NCI-H2196 treated with DMSO at 0.1 percent for 48 hours (cell line): ENCODE measurements at regions not wholly inside any gene's neighbourhood (a gene's known extent, or its start where the extent isn't known, plus 50 kb on each side); places are given as distances from the start of the nearest gene placed in this dataset.
"Not testable (repeated sequence)": the region's sequence is repeated elsewhere in the genome, so short reads cannot be mapped to it uniquely, and the experiment has no call there.

ENCODE experiments used
- DNase-seq: peaks from one replicate; lab custom pipeline; 2025; ENCODE audit not compliant: unreplicated experiment; lab: John Stamatoyannopoulos, UW

DNA sequence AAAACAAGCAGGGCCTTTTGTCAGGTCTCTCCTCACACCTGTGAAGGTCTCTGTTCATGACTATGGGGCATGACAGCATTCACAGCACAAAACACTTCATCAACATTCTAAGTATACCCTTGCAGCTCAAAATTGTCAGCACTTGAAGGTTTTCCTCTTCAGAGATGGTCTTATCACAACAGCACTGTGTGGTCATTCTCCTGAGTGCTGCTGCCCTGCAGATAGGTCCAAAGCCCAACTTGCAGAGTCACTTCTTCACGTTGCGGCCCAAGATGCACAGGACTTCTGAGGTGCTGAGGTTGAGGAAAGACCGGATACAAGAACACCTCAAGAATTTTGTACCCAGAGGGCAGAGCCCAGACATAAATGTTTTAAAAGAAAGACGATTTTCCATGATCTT is 574.5 kb downstream of the UQCRFS1 start:
- no peak for DNase-seq

- no peak for DNase-seq
These were observed 576.2 kb downstream of the UQCRFS1 start for GRCh38 chr19:28636706-28637105.

GRCh38 chr19:28636016-28636629 is 576.8 kb downstream of the UQCRFS1 start:
- DNase-seq: no peak

DNA sequence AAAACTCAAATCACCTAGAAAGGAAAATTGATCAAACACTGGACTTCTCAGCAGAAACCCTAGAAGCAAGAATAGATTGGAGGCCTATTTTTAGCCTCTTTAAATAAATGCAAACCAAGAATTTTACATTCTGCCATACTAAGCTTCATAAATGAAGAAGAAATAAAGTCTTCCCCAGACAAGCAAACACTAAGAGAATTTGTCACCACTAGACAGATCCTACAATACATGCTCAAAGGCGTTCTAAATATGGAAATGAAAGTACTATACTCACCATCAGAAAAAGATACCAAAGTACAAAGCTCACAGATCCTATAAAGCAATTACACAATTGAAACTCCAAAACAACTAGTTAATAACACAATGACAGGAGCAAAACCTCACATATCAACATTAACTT is 578.1 kb downstream of the UQCRFS1 start:
- DNase-seq: no peak

- no peak for DNase-seq
These were observed 579.0 kb downstream of the UQCRFS1 start for GRCh38 chr19:28634019-28634328.

DNA sequence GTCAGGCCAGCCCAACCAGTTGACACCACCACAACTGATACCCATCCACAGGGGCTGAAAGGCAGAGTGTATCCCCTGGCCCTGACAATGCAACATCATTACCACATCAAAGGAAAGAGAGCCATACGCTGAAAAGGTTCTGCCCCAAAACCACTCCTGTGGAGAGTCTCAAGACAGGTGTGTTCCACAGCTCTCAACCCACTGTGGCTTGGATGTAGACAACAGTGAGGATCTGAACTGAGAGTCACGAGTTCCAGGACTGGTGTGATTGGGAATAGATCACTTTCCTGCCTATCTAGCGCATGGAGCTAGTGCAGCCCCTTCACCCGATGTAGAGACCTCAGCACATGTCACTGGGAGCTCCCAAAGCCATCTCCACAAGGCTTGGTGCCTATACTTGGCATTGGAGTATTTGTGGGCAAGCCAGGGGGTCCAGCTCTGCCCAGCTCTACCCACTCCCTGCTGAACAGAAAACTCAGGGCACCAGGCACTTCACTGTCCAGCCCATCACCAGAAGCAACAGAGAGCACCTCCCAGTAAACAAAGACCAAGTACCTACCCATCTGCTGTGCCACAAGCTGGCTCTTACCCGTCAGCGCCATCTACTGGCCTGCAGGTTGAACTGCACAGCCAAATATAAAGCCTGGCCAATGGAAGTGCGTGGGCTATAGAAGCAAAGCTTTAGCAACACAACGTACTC is 579.5 kb downstream of the UQCRFS1 start:
- DNase-seq: peak; percentile 63

- DNase-seq: no peak
These were observed 580.4 kb downstream of the UQCRFS1 start for GRCh38 chr19:28632371-28633080.

- no peak for DNase-seq
These were observed 581.0 kb downstream of the UQCRFS1 start for GRCh38 chr19:28631961-28632360.

GRCh38 chr19:28627669-28628068 is 585.3 kb downstream of the UQCRFS1 start:
- no peak for DNase-seq

GRCh38 chr19:28626407-28626806 is 586.5 kb downstream of the UQCRFS1 start:
- not testable (repeated sequence) for DNase-seq

GRCh38 chr19:28619816-28620429 is 593.0 kb downstream of the UQCRFS1 start:
- no peak for DNase-seq

- no peak for DNase-seq
These were observed 594.4 kb downstream of the UQCRFS1 start for GRCh38 chr19:28618504-28618903.

DNA sequence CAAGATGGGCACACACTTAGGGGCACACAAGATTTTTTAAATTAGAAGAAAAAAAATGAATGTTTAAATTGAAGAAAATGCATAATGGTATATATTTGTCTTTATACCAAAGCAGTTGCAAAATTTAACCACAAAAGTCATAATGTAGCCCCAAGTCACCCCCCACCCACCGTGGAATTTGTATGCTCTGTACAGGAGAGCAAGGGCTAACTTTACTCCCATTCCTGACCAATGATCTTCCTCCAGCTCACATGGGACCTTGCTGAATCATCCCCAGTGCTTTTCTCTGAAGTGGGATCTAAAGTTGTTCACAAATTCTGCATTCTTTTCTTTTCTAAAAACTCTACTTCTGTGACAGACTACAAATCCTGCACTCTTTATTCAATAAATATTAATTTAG is 597.0 kb downstream of the UQCRFS1 start:
- DNase-seq: no peak

GRCh38 chr19:28615546-28615916 is 597.4 kb downstream of the UQCRFS1 start:
- no peak for DNase-seq

DNA sequence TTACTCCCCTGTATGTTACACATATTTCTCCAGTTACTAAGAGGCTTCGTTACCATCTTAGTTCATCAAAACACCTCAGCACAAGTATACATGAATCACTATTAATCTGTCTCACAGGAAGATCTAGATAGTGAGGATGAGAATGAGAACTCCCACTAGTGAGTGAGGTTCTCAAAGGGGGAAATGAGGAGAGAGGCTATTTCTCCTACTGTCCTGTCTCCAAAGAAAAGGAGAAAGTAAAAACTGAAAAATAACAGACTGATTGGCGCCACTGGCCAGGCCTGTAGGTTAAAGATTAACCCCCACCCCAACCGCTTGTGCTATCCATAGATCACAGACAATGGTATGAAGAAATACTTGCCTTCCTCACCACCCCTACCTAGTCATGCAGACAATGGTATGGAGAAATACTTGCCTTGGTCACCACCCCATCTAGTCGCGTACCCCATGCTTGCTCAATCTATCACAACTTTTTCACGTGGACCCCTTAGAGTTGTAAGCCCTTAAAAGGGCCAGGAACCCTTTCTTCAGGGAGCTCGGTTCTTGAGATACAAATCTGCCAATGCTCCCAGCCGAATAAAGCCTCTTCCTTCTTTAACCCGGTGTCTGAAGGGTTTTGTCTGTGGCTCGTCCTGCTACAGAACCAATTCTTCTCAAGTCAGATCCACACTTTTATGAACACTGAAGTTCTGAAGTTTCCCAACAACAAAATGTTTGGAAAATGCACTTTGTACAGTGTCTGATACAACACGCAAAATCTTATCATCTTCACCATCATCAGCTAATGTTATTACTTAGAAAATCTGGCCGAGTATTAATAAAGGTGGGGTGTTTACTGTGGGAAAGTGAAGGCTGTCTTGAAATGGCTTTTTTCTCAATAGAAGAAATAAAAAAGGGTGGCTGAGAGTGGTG is 598.1 kb downstream of the UQCRFS1 start:
- DNase-seq: no peak

DNA sequence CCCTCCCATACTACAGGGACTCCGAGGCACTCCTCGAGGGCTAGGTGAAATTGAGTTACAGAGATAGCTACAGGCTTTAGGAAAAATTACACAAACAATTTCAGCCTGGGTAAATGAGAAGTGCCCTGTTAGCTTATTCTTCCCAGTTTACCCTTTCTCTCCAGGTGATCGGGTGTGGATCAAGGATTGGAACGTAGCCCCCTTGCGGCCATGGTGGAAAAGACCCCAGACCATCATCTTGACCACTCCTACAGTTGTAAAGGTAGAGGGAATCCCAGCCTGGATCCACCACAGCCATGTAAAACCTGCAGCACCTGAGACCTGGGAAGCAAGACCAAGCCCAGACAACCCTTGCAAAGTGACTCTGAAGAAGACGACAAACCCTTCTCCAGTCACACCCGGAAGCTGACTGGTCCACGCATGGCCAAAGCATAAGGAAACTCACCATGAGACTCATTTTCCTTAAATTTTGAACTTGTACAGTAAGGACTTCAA is 600.6 kb downstream of the UQCRFS1 start:
- DNase-seq: no peak

DNA sequence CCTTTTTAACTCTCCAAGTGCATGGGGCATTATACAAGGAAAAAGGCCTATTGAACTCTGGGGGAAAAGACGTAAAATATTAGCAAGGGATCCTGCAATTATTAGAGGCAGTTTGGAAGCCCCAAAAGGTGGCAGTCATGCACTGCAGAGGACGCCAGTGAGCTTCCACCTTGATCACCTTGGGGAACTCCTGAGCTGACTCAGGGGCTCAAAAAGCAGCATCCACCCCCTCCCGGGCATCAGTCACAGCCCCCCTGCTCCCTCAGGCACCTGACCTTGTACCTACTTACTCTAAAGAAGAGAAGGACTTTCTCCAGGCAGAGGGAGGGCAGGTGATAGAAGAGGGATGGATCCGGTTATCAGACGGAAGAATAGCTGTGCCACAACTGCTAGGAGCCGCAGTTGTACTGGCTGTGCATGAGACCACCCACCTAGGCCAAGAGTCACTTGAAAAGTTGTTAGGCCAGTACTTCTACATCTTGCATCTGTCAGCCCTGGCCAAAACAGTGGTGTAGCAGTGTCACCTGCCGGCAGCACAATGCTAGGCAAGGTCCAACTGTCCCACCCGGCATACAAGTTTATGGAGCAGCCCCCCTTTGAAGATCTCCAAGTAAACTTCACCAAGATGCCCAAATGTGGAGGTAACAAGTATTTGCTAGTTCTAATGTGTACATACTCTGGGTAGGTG is 601.6 kb downstream of the UQCRFS1 start:
- not testable (repeated sequence) for DNase-seq

GRCh38 chr19:28610731-28611130 is 602.2 kb downstream of the UQCRFS1 start:
- DNase-seq: no peak

GRCh38 chr19:28609944-28610343 is 603.0 kb downstream of the UQCRFS1 start:
- no peak for DNase-seq

DNA sequence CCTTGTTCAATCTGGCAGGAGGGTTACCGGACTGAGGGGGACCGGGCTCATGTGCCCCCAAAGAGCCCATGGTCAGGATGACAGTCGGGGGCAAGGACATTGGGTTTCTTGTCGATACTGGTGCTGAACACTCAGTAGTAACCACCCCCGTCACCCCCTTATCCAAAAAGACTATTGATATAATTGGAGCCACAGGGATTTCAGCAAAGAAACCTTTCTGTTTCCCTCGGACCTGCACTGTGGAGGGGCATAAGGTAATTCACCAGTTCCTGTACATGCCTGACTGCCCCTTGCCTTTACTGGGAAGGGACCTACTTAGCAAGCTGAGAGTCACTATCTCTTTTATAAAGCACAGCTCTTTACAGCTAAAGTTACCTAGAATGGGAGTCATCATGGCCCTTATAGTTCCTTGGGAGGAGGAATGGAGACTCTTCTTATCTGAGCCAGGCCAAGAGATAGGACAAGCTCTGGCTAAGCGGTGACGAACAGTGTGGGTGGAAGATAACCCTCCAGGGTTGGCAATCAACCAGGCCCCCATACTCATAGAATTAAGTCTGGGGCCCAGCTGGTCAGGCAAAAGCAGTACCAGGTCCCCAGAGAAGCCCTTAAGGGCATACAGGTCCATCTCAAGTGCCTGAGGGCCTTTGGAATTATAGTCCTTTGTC is 603.7 kb downstream of the UQCRFS1 start:
- no peak for DNase-seq
